ENCODE measurements at regions not wholly inside any gene's neighbourhood (a gene's known extent, or its start where the extent isn't known, plus 50 kb on each side); places are given as distances from the start of the nearest gene placed in this dataset.

- H3K4me1 Mint-ChIP-seq = peaks cover 2% of the 10 kb centered on the region
- no peak for DNase-seq
- Histone ChIP-seq H3K9ac (ENCODE audit: extremely low read depth, low read length, poor library complexity, severe bottlenecking) (no peak overlapping the region), H3K9me3 (ENCODE audit: control insufficient read depth, low read length) (no peaks in the 10 kb centered on the region), H3K36me3 (ENCODE audit: control insufficient read depth, insufficient read depth, low read length) (no peaks in the 10 kb centered on the region), H3K27me3 (ENCODE audit: control insufficient read depth, insufficient read depth, low read length, poor library complexity, severe bottlenecking) (no peaks in the 10 kb centered on the region), H3K4me3 (ENCODE audit: low read length) (no peak overlapping the region), H3K27ac (ENCODE audit: low read depth, low read length) (no peak overlapping the region), H3K4me1 (ENCODE audit: control insufficient read depth, insufficient read depth, low read length) (no peaks in the 10 kb centered on the region)
- no peaks in the 10 kb centered on the region for H3K9me3 Mint-ChIP-seq
- H3K4me3 Mint-ChIP-seq = no peak overlapping the region
- H3K36me3 Mint-ChIP-seq (ENCODE audit: low read depth) = no peaks in the 10 kb centered on the region
- no peaks in the 10 kb centered on the region for H3K27me3 Mint-ChIP-seq (ENCODE audit: insufficient read depth)
- no peak for TF ChIP-seq CTCF (conservative IDR thresholded peaks at IDR 0.05)
- 96 to 100% methylated on average over 2 of the region's 2 CpGs for WGBS, 2 experiments (ENCODE audit: insufficient coverage in 1 of 2, insufficient read length in 1 of 2)
- H3K27ac Mint-ChIP-seq = no peak overlapping the region
Measured at GRCh38 chr3:64860536-64860870, 172.7 kb upstream of the ADAMTS9 start.

GRCh38 chr3:64859625-64860535 lies 172.1 kb upstream of the ADAMTS9 start:
- H3K4me3 ChIP-seq (ENCODE audit: low read length) = no peak overlapping the region
- no peak for TF ChIP-seq CTCF (conservative IDR thresholded peaks at IDR 0.05)
- Mint-ChIP-seq H3K27me3 (ENCODE audit: insufficient read depth) (no peaks in the 10 kb centered on the region), H3K27ac (no peak overlapping the region), H3K9me3 (no peaks in the 10 kb centered on the region), H3K4me1 (peaks cover 2% of the 10 kb centered on the region), H3K36me3 (ENCODE audit: low read depth) (no peaks in the 10 kb centered on the region), H3K4me3 (no peak overlapping the region)
- H3K36me3 ChIP-seq (ENCODE audit: control insufficient read depth, insufficient read depth, low read length) = no peaks in the 10 kb centered on the region
- H3K9ac ChIP-seq (ENCODE audit: extremely low read depth, low read length, poor library complexity, severe bottlenecking) = no peak overlapping the region
- no peaks in the 10 kb centered on the region for H3K27me3 ChIP-seq (ENCODE audit: control insufficient read depth, insufficient read depth, low read length, poor library complexity, severe bottlenecking)
- no peak overlapping the region for H3K27ac ChIP-seq (ENCODE audit: low read depth, low read length)
- H3K4me1 ChIP-seq (ENCODE audit: control insufficient read depth, insufficient read depth, low read length) = no peaks in the 10 kb centered on the region
- H3K9me3 ChIP-seq (ENCODE audit: control insufficient read depth, low read length) = no peaks in the 10 kb centered on the region
- WGBS, 2 experiments (ENCODE audit: insufficient coverage in 1 of 2, insufficient read length in 1 of 2) = 91 to 95% methylated on average over 6 of the region's 6 CpGs
- no peak for DNase-seq

GRCh38 chr3:64856977-64857516 lies 169.2 kb upstream of the ADAMTS9 start:
- no peak overlapping the region for H3K9ac ChIP-seq (ENCODE audit: extremely low read depth, low read length, poor library complexity, severe bottlenecking)
- TF ChIP-seq CTCF (conservative IDR thresholded peaks at IDR 0.05) = no peak
- no peak overlapping the region for H3K27ac ChIP-seq (ENCODE audit: low read depth, low read length)
- no peaks in the 10 kb centered on the region for H3K4me1 ChIP-seq (ENCODE audit: control insufficient read depth, insufficient read depth, low read length)
- no peaks in the 10 kb centered on the region for H3K27me3 Mint-ChIP-seq (ENCODE audit: insufficient read depth)
- H3K27ac Mint-ChIP-seq = no peak overlapping the region
- DNase-seq = no peak
- H3K4me3 ChIP-seq (ENCODE audit: low read length) = no peak overlapping the region
- H3K9me3 Mint-ChIP-seq = no peaks in the 10 kb centered on the region
- H3K4me3 Mint-ChIP-seq = no peak overlapping the region
- H3K36me3 Mint-ChIP-seq (ENCODE audit: low read depth) = no peaks in the 10 kb centered on the region
- peaks cover 2% of the 10 kb centered on the region for H3K4me1 Mint-ChIP-seq
- 94 to 100% methylated on average over 1 to 3 of the region's 3 CpGs for WGBS, 2 experiments (ENCODE audit: insufficient coverage in 1 of 2, insufficient read length in 1 of 2)
- H3K36me3 ChIP-seq (ENCODE audit: control insufficient read depth, insufficient read depth, low read length) = no peaks in the 10 kb centered on the region
- no peaks in the 10 kb centered on the region for H3K9me3 ChIP-seq (ENCODE audit: control insufficient read depth, low read length)
- H3K27me3 ChIP-seq (ENCODE audit: control insufficient read depth, insufficient read depth, low read length, poor library complexity, severe bottlenecking) = no peaks in the 10 kb centered on the region

Measured in endodermal cell (in vitro differentiated cells).